Mucosa of descending colon (tissue), 3 donors: ENCODE measurements at regions not wholly inside any gene's neighbourhood (a gene's known extent, or its start where the extent isn't known, plus 50 kb on each side); places are given as distances from the start of the nearest gene placed in this dataset.

Experiments used
- ATAC-seq: fragments of 200-7000 bp; cut with Tn5 transposase; one replicate; pipeline ENCODE4 v1.9.1; 2020; ENCODE audit warnings: mild to moderate bottlenecking, moderate library complexity
- DNase-seq, 3 donors: peaks; one replicate each; pipeline ENCODE4 v3.0.0-alpha.2; 2020
- H3K36me3 ChIP-seq: fragments of 200-600 bp; one replicate; pipeline ENCODE4 v1.8.0; 2021; ENCODE audit warnings: low read depth, mild to moderate bottlenecking
- H3K4me1 ChIP-seq: fragments of 200-600 bp; one replicate; pipeline ENCODE4 v1.8.0; 2021; ENCODE audit warnings: low read depth, mild to moderate bottlenecking
- H3K4me3 ChIP-seq: fragments of 200-600 bp; one replicate; pipeline ENCODE4 v1.8.0; 2021; ENCODE audit warnings: mild to moderate bottlenecking
- H3K9me3 ChIP-seq: fragments of 200-600 bp; one replicate; pipeline ENCODE4 v1.8.0; 2021; ENCODE audit warnings: mild to moderate bottlenecking
- CTCF ChIP-seq: fragments of 200-600 bp; IDR thresholded peaks from one replicate; pipeline ENCODE4 v1.8.0; 2022; ENCODE audit warnings: antibody characterized with exemption, mild to moderate bottlenecking
- intact Hi-C, 2 donors: fragments of 100-400 bp; cut with DNase I in 1 of 2; cut with micrococcal nuclease in 1 of 2; formaldehyde crosslinking; loops; one replicate each; pipeline versions ENCODE4 v1.11.0 to v1.11.1; 2022; cut with DNase I, micrococcal nuclease
- donor health status: DM: no; HTN: no; CAD: no; lungs with moderate emphysema.
- donor health status: DM: no; HTN: no; CAD: no.
- donor health status: DM: no; HTN: yes; CAD: no.

GRCh38 chr2:52745144-52745543 is 1022.5 kb upstream of the CHAC2 start:
- intact Hi-C loops: no loop called here
- H3K4me3 ChIP-seq: no peak overlapping the region
- H3K4me1 ChIP-seq: no peaks in the 10 kb centered on the region
- no peak for ATAC-seq
- no peak for DNase-seq
- no peaks in the 10 kb centered on the region for H3K36me3 ChIP-seq
- peaks cover 20% of the 10 kb centered on the region for H3K9me3 ChIP-seq
- no peak for TF ChIP-seq CTCF

GRCh38 chr2:52732849-52733395 is 1034.7 kb upstream of the CHAC2 start:
- Histone ChIP-seq H3K36me3 (no peaks in the 10 kb centered on the region), H3K4me3 (no peak overlapping the region), H3K9me3 (peaks cover 2% of the 10 kb centered on the region), H3K4me1 (no peaks in the 10 kb centered on the region)
- TF ChIP-seq CTCF: no peak
- no peak for ATAC-seq
- intact Hi-C loops: no loop called here
- no peak for DNase-seq

- no peak for DNase-seq
- Histone ChIP-seq H3K4me1 (no peaks in the 10 kb centered on the region), H3K9me3 (peaks cover 2% of the 10 kb centered on the region), H3K4me3 (no peak overlapping the region), H3K36me3 (no peaks in the 10 kb centered on the region)
- ATAC-seq: no peak
- intact Hi-C loops: no loop called here
- no peak for TF ChIP-seq CTCF
Observed at GRCh38 chr2:52724585-52724984, 1043.0 kb upstream of the CHAC2 start.

- no peak for TF ChIP-seq CTCF
- H3K4me3 ChIP-seq: no peak overlapping the region
- no peaks in the 10 kb centered on the region for H3K4me1 ChIP-seq
- ATAC-seq: no peak
- intact Hi-C loops: no loop called here
- H3K9me3 ChIP-seq: peaks cover 4% of the 10 kb centered on the region
- no peak for DNase-seq
- H3K36me3 ChIP-seq: no peaks in the 10 kb centered on the region
Observed at GRCh38 chr2:52717836-52718235, 1049.8 kb upstream of the CHAC2 start.

GRCh38 chr2:52710810-52711618 is 1056.6 kb upstream of the CHAC2 start:
- DNase-seq (no peak), ATAC-seq (no peak)
- intact Hi-C loops: no loop called here
- no peak for TF ChIP-seq CTCF
- H3K4me3 ChIP-seq: no peak overlapping the region
- H3K4me1 ChIP-seq: no peaks in the 10 kb centered on the region
- H3K9me3 ChIP-seq: peaks cover 6% of the 10 kb centered on the region
- no peaks in the 10 kb centered on the region for H3K36me3 ChIP-seq
